ENCODE measurements at regions not wholly inside any gene's neighbourhood (a gene's known extent, or its start where the extent isn't known, plus 50 kb on each side); places are given as distances from the start of the nearest gene placed in this dataset.

DNA sequence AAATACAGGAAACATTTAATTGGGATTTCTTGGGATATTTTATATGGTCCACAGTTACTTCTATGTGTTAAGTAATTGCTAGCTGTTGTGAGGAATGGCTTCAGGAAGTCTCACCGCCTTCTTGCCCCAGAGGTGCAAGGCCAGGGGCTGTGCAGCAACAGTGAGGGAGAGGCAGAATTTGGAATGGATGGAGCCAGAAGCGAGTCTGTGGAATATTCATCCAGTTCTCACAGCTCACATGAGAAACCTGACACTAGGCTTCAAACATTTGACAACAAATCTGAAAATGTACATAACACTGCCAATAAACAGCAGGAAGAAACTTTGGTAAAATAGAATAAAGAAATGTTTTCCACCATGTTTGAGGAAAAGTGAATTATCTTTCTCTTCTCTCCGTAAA lies 66.5 kb downstream of the GPR6 start:
- Mint-ChIP-seq H3K4me1 (peaks cover 18% of the 10 kb centered on the region), H3K27ac (no peak overlapping the region), H3K36me3 (no peaks in the 10 kb centered on the region), H3K4me3 (no peak overlapping the region), H3K27me3 (no peaks in the 10 kb centered on the region), H3K9me3 (no peaks in the 10 kb centered on the region)
- ATAC-seq = no peak

GRCh38 chr6:110048221-110048875 lies 70.2 kb downstream of the GPR6 start:
- Mint-ChIP-seq H3K27ac (no peak overlapping the region), H3K4me3 (no peak overlapping the region), H3K9me3 (no peaks in the 10 kb centered on the region), H3K4me1 (peaks cover 9% of the 10 kb centered on the region), H3K36me3 (no peaks in the 10 kb centered on the region), H3K27me3 (no peaks in the 10 kb centered on the region)
- ATAC-seq = no peak

- no peak overlapping the region for H3K4me3 Mint-ChIP-seq
- no peak for ATAC-seq
- no peaks in the 10 kb centered on the region for H3K27me3 Mint-ChIP-seq
- H3K9me3 Mint-ChIP-seq = no peaks in the 10 kb centered on the region
- H3K4me1 Mint-ChIP-seq = peaks cover 6% of the 10 kb centered on the region
- no peak overlapping the region for H3K27ac Mint-ChIP-seq
- H3K36me3 Mint-ChIP-seq = no peaks in the 10 kb centered on the region
Measured at GRCh38 chr6:110049696-110050439, 71.8 kb downstream of the GPR6 start.
